ENCODE measurements at regions not wholly inside any gene's neighbourhood (a gene's known extent, or its start where the extent isn't known, plus 50 kb on each side); places are given as distances from the start of the nearest gene placed in this dataset.

DNA sequence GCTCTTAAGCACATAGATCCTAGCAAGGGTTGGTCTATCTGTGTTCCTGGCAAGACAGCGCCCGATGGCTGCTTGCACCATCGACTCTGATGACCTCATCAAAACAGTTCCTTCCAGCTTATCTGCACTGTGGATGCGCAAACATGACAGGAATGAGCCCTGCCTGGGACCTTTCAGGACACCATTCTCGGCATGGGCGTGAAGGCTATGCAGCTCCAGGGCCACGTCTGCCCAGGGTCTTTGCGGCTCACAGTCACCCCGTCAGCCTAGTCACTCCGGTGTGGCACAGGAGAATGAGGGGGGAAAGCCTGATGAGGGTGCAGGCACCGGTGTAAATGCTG, 147.8 kb upstream of the TWIST2 start:
- H3K9ac ChIP-seq (ENCODE audit: low read depth in 1 of 2, low read length in 2 of 2) = no peak overlapping the region
- no peak overlapping the region for H3K27ac ChIP-seq (ENCODE audit: low read depth in 1 of 2, low read length in 2 of 2)
- TF ChIP-seq JUND (IDR thresholded peaks at IDR 0.05) (peak; percentile 20 to 84), FOXA2 (IDR thresholded peaks at IDR 0.05) (no peak), HNF4A (conservative IDR thresholded peaks at IDR 0.05) (peak in 1 of 2 donors; percentile 8), GABPA (IDR thresholded peaks at IDR 0.05 in 1 of 2, conservative IDR thresholded peaks at IDR 0.05 in 1 of 2) (no peak), HNF4G (IDR thresholded peaks at IDR 0.05) (no peak), RAD21 (IDR thresholded peaks at IDR 0.05) (no peak), RXRA (IDR thresholded peaks at IDR 0.05) (peak in 1 of 2 donors; percentile 26), EGR1 (IDR thresholded peaks at IDR 0.05; ENCODE audit: low read depth in 2 of 2) (no peak), SP1 (IDR thresholded peaks at IDR 0.05) (no peak)
- TF ChIP-seq, protein P1, sequence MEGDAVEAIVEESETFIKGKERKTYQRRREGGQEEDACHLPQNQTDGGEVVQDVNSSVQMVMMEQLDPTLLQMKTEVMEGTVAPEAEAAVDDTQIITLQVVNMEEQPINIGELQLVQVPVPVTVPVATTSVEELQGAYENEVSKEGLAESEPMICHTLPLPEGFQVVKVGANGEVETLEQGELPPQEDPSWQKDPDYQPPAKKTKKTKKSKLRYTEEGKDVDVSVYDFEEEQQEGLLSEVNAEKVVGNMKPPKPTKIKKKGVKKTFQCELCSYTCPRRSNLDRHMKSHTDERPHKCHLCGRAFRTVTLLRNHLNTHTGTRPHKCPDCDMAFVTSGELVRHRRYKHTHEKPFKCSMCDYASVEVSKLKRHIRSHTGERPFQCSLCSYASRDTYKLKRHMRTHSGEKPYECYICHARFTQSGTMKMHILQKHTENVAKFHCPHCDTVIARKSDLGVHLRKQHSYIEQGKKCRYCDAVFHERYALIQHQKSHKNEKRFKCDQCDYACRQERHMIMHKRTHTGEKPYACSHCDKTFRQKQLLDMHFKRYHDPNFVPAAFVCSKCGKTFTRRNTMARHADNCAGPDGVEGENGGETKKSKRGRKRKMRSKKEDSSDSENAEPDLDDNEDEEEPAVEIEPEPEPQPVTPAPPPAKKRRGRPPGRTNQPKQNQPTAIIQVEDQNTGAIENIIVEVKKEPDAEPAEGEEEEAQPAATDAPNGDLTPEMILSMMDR (IDR thresholded peaks at IDR 0.05; ENCODE audit: low read depth, low read length, missing input control) = no peak
- no peaks in the 10 kb centered on the region for H3K9me3 ChIP-seq (ENCODE audit: control insufficient read depth in 4 of 4, low read length in 3 of 4)
- H3K27me3 ChIP-seq (ENCODE audit: control insufficient read depth in 4 of 4, insufficient read depth in 4 of 4, low read length in 3 of 4) = no peaks in the 10 kb centered on the region
- no peak overlapping the region for H3K4me3 ChIP-seq (ENCODE audit: low read depth in 1 of 3, low read length in 3 of 3)
- 38% methylated on average over 11 of the region's 11 CpGs for WGBS
- peaks cover 0 to 22% (median 5%) of the 10 kb centered on the region in 4 donors for H3K4me1 ChIP-seq (ENCODE audit: control insufficient read depth in 4 of 4, insufficient read depth in 4 of 4, low read length in 3 of 4)
- no peaks in the 10 kb centered on the region for H3K36me3 ChIP-seq (ENCODE audit: control insufficient read depth in 4 of 4, insufficient read depth in 3 of 4, low read depth in 1 of 4, low read length in 3 of 4)
- no peak for DNase-seq (ENCODE audit: low spot score)

DNA sequence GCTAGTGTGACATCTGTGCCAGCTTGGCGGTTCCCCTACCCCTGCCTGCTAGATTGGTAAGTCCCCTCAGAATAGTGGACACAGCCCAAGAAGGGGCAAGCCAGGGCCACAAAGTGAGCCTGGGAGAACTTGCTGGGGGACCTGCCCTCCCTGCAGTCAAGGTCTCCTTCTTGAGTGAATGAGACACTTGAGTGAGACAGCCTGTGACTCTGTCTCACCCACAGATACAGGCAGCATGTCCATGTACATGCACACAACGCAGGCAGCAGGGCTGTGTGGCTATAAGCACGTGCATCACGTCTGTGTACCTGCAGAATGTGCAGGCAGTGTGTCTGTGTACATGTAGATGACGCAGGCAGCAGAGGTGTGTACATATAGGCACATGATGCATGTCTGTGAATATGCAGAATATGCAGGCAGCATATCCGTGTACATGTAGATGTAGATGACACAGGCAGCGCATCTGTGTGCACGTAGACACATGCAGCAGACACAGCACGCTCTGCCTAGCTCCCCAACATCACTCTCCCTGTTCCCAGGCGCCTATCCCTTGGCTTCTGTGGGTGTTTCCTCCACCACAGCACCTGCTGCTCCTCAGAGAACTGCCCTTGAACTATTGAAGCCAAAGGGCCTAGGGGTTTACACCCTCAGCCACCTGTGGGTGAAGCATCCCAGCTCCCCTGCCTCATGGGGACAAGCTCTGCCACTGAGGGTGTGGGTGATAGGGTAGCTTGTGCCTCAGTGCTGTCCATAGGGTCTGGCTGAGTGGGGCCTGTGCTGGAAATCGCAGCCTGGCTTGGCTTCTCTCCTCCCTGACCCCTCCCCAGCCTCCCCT, 147.2 kb upstream of the TWIST2 start:
- Histone ChIP-seq H3K27ac (ENCODE audit: low read depth in 1 of 2, low read length in 2 of 2) (no peak overlapping the region), H3K4me1 (ENCODE audit: control insufficient read depth in 4 of 4, insufficient read depth in 4 of 4, low read length in 3 of 4) (peaks cover 0 to 16% (median 4%) of the 10 kb centered on the region in 4 donors), H3K9me3 (ENCODE audit: control insufficient read depth in 4 of 4, low read length in 3 of 4) (no peaks in the 10 kb centered on the region), H3K27me3 (ENCODE audit: control insufficient read depth in 4 of 4, insufficient read depth in 4 of 4, low read length in 3 of 4) (no peaks in the 10 kb centered on the region), H3K4me3 (ENCODE audit: low read depth in 1 of 3, low read length in 3 of 3) (no peak overlapping the region), H3K9ac (ENCODE audit: low read depth in 1 of 2, low read length in 2 of 2) (no peak overlapping the region), H3K36me3 (ENCODE audit: control insufficient read depth in 4 of 4, insufficient read depth in 3 of 4, low read depth in 1 of 4, low read length in 3 of 4) (no peaks in the 10 kb centered on the region)
- WGBS = 88% methylated on average over 11 of the region's 11 CpGs
- no peak for TF ChIP-seq HNF4A (conservative IDR thresholded peaks at IDR 0.05)
- TF ChIP-seq, protein P2, sequence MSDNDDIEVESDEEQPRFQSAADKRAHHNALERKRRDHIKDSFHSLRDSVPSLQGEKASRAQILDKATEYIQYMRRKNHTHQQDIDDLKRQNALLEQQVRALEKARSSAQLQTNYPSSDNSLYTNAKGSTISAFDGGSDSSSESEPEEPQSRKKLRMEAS (IDR thresholded peaks at IDR 0.05) = no peak
- TF ChIP-seq FOXA2 (IDR thresholded peaks at IDR 0.05) = no peak
- TF ChIP-seq FOXA1 (IDR thresholded peaks at IDR 0.05) = no peak
- TF ChIP-seq, protein P3, sequence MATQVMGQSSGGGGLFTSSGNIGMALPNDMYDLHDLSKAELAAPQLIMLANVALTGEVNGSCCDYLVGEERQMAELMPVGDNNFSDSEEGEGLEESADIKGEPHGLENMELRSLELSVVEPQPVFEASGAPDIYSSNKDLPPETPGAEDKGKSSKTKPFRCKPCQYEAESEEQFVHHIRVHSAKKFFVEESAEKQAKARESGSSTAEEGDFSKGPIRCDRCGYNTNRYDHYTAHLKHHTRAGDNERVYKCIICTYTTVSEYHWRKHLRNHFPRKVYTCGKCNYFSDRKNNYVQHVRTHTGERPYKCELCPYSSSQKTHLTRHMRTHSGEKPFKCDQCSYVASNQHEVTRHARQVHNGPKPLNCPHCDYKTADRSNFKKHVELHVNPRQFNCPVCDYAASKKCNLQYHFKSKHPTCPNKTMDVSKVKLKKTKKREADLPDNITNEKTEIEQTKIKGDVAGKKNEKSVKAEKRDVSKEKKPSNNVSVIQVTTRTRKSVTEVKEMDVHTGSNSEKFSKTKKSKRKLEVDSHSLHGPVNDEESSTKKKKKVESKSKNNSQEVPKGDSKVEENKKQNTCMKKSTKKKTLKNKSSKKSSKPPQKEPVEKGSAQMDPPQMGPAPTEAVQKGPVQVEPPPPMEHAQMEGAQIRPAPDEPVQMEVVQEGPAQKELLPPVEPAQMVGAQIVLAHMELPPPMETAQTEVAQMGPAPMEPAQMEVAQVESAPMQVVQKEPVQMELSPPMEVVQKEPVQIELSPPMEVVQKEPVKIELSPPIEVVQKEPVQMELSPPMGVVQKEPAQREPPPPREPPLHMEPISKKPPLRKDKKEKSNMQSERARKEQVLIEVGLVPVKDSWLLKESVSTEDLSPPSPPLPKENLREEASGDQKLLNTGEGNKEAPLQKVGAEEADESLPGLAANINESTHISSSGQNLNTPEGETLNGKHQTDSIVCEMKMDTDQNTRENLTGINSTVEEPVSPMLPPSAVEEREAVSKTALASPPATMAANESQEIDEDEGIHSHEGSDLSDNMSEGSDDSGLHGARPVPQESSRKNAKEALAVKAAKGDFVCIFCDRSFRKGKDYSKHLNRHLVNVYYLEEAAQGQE (IDR thresholded peaks at IDR 0.05) = no peak
- TF ChIP-seq EGR1 (IDR thresholded peaks at IDR 0.05; ENCODE audit: low read depth in 2 of 2) = no peak
- TF ChIP-seq RXRA (IDR thresholded peaks at IDR 0.05) = no peak
- no peak for TF ChIP-seq RAD21 (IDR thresholded peaks at IDR 0.05)
- TF ChIP-seq, protein P4, sequence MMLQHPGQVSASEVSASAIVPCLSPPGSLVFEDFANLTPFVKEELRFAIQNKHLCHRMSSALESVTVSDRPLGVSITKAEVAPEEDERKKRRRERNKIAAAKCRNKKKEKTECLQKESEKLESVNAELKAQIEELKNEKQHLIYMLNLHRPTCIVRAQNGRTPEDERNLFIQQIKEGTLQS (IDR thresholded peaks at IDR 0.05) = no peak
- TF ChIP-seq, protein P5, sequence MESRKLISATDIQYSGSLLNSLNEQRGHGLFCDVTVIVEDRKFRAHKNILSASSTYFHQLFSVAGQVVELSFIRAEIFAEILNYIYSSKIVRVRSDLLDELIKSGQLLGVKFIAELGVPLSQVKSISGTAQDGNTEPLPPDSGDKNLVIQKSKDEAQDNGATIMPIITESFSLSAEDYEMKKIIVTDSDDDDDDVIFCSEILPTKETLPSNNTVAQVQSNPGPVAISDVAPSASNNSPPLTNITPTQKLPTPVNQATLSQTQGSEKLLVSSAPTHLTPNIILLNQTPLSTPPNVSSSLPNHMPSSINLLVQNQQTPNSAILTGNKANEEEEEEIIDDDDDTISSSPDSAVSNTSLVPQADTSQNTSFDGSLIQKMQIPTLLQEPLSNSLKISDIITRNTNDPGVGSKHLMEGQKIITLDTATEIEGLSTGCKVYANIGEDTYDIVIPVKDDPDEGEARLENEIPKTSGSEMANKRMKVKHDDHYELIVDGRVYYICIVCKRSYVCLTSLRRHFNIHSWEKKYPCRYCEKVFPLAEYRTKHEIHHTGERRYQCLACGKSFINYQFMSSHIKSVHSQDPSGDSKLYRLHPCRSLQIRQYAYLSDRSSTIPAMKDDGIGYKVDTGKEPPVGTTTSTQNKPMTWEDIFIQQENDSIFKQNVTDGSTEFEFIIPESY (IDR thresholded peaks at IDR 0.05) = no peak
- no peak for TF ChIP-seq GABPA (IDR thresholded peaks at IDR 0.05 in 1 of 2, conservative IDR thresholded peaks at IDR 0.05 in 1 of 2)
- TF ChIP-seq, protein P1 (IDR thresholded peaks at IDR 0.05; ENCODE audit: low read depth, low read length, missing input control) = no peak
- no peak for TF ChIP-seq TAF1 (conservative IDR thresholded peaks at IDR 0.05)
- no peak for TF ChIP-seq JUND (IDR thresholded peaks at IDR 0.05)
- no peak for TF ChIP-seq HNF4G (IDR thresholded peaks at IDR 0.05)
- TF ChIP-seq NR2F2 (IDR thresholded peaks at IDR 0.05) = no peak
- TF ChIP-seq YY1 (IDR thresholded peaks at IDR 0.05) = no peak
- TF ChIP-seq SP1 (IDR thresholded peaks at IDR 0.05) = no peak
- no peak for DNase-seq (ENCODE audit: low spot score)
